ENCODE measurements at regions not wholly inside any gene's neighbourhood (a gene's known extent, or its start where the extent isn't known, plus 50 kb on each side); places are given as distances from the start of the nearest gene placed in this dataset.

GRCh38 chr12:127923501-127923900 is 343.5 kb upstream of the TMEM132C start:
- TF ChIP-seq, protein P1, sequence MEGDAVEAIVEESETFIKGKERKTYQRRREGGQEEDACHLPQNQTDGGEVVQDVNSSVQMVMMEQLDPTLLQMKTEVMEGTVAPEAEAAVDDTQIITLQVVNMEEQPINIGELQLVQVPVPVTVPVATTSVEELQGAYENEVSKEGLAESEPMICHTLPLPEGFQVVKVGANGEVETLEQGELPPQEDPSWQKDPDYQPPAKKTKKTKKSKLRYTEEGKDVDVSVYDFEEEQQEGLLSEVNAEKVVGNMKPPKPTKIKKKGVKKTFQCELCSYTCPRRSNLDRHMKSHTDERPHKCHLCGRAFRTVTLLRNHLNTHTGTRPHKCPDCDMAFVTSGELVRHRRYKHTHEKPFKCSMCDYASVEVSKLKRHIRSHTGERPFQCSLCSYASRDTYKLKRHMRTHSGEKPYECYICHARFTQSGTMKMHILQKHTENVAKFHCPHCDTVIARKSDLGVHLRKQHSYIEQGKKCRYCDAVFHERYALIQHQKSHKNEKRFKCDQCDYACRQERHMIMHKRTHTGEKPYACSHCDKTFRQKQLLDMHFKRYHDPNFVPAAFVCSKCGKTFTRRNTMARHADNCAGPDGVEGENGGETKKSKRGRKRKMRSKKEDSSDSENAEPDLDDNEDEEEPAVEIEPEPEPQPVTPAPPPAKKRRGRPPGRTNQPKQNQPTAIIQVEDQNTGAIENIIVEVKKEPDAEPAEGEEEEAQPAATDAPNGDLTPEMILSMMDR (conservative IDR thresholded peaks at IDR 0.05; ENCODE audit: low read length): no peak
- no peak for TF ChIP-seq EZH2phosphoT487 (IDR thresholded peaks at IDR 0.05; ENCODE audit: borderline replicate concordance, low read depth, low read length)
